Calu3 (cell line): ENCODE measurements at regions not wholly inside any gene's neighbourhood (a gene's known extent, or its start where the extent isn't known, plus 50 kb on each side); places are given as distances from the start of the nearest gene placed in this dataset.

Source experiments
- BruUV-seq: library from RNA; stranded (reverse); fragments of 400-500 nt; replicated peaks from 2 replicates; lab custom pipeline; 2021; lab: Mats Ljungman, UMichigan
- CTCF ChIA-PET: fragments of 300-600 bp; sonication (Branson Sonifier 250); formaldehyde crosslinking; loops from one replicate; lab custom pipeline; 2022; ENCODE audit warnings: antibody characterized with exemption; lab: Charles Lee
- DNase-seq: peaks from one replicate; pipeline ENCODE4 v3.0.0; 2022
- H3K27ac Mint-ChIP-seq: one replicate; pipeline ENCODE4 v1.8.0; 2022; ENCODE audit warnings: mixed read lengths; ENCODE audit not compliant: unreplicated experiment
- H3K27me3 Mint-ChIP-seq: one replicate; pipeline ENCODE4 v1.8.0; 2022; ENCODE audit warnings: mixed read lengths; ENCODE audit not compliant: unreplicated experiment
- H3K36me3 Mint-ChIP-seq: one replicate; pipeline ENCODE4 v1.8.0; 2022; ENCODE audit warnings: mild to moderate bottlenecking, moderate library complexity, mixed read lengths; ENCODE audit not compliant: insufficient read depth, unreplicated experiment
- H3K4me1 Mint-ChIP-seq: one replicate; pipeline ENCODE4 v1.8.0; 2022; ENCODE audit warnings: mild to moderate bottlenecking, low read depth, mixed read lengths; ENCODE audit not compliant: unreplicated experiment
- H3K4me3 Mint-ChIP-seq: one replicate; pipeline ENCODE4 v1.8.0; 2022; ENCODE audit warnings: mild to moderate bottlenecking, low read depth, moderate library complexity, mixed read lengths; ENCODE audit not compliant: unreplicated experiment
- H3K9me3 Mint-ChIP-seq: one replicate; pipeline ENCODE4 v1.8.0; 2022; ENCODE audit warnings: low read depth, mixed read lengths; ENCODE audit not compliant: unreplicated experiment
- CTCF ChIP-seq: fragments of 200-600 bp; IDR thresholded peaks from one replicate; pipeline ENCODE4 v1.8.0; 2022; ENCODE audit warnings: antibody characterized with exemption; ENCODE audit not compliant: unreplicated experiment
- intact Hi-C: fragments of 100-400 bp; cut with micrococcal nuclease; formaldehyde crosslinking; loops from one replicate; pipeline ENCODE4 v1.10.0; 2022; ENCODE audit not compliant: unreplicated experiment

DNA sequence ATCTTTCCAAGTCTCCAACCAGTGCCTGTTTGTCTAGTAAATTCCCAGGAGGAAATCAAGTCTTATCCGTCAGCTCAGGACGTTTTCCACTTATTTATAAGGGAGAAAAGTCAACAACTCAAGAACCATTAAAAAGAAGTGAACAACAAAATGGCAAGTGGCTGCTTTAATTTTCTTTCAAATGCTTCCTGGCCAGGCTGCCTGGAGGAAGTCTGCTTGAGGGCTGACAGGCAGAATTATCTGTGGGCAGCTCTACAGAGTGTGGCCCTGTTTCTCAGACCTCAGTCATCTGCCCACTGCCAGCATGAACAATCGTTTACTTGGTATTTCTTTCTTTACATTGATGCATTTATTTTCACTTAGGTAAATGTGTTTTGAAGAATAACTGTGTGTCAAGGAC, 281.9 kb upstream of the ISX start:
- Mint-ChIP-seq H3K27me3 (no peaks in the 10 kb centered on the region), H3K36me3 (no peaks in the 10 kb centered on the region), H3K27ac (no peak overlapping the region), H3K4me1 (no peaks in the 10 kb centered on the region), H3K4me3 (no peak overlapping the region), H3K9me3 (peaks cover 20% of the 10 kb centered on the region)
- TF ChIP-seq CTCF = no peak
- DNase-seq = no peak
- BruUV-seq = no TSS peak
- CTCF ChIA-PET = no interaction called here
- intact Hi-C loops = no loop called here

DNA sequence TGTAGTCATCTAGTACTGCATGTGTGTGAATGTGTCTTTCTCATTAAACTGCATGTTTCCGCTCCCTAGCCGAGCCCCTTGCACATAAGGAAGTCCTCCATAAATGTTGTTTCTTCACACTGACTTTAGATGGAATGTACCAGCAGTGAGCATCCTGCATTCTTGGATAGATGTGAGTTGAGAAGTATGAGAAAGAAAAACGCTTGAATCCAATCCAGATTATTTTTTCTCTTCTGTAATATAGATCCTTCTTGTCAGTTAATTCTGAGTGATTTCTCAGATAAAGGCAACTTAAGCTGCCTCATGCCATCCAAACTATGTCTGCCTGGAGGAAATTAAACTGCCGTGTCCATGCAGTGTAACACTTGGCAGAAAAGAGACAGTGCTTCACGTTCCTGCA, 268.1 kb upstream of the ISX start:
- no peaks in the 10 kb centered on the region for H3K36me3 Mint-ChIP-seq
- intact Hi-C loops = no loop called here
- H3K27me3 Mint-ChIP-seq = no peaks in the 10 kb centered on the region
- H3K4me3 Mint-ChIP-seq = no peak overlapping the region
- TF ChIP-seq CTCF = no peak
- no peak for DNase-seq
- no TSS peak for BruUV-seq
- CTCF ChIA-PET = no interaction called here
- H3K9me3 Mint-ChIP-seq = peaks cover 16% of the 10 kb centered on the region
- H3K4me1 Mint-ChIP-seq = no peaks in the 10 kb centered on the region
- no peak overlapping the region for H3K27ac Mint-ChIP-seq

- H3K36me3 Mint-ChIP-seq = no peaks in the 10 kb centered on the region
- DNase-seq = no peak
- H3K9me3 Mint-ChIP-seq = peaks cover 19% of the 10 kb centered on the region
- BruUV-seq = no TSS peak
- TF ChIP-seq CTCF = no peak
- no peaks in the 10 kb centered on the region for H3K27me3 Mint-ChIP-seq
- H3K4me3 Mint-ChIP-seq = no peak overlapping the region
- CTCF ChIA-PET = no interaction called here
- intact Hi-C loops = no loop called here
- no peak overlapping the region for H3K27ac Mint-ChIP-seq
- no peaks in the 10 kb centered on the region for H3K4me1 Mint-ChIP-seq
These were observed 267.4 kb upstream of the ISX start for GRCh38 chr22:34798605-34799004.

DNA sequence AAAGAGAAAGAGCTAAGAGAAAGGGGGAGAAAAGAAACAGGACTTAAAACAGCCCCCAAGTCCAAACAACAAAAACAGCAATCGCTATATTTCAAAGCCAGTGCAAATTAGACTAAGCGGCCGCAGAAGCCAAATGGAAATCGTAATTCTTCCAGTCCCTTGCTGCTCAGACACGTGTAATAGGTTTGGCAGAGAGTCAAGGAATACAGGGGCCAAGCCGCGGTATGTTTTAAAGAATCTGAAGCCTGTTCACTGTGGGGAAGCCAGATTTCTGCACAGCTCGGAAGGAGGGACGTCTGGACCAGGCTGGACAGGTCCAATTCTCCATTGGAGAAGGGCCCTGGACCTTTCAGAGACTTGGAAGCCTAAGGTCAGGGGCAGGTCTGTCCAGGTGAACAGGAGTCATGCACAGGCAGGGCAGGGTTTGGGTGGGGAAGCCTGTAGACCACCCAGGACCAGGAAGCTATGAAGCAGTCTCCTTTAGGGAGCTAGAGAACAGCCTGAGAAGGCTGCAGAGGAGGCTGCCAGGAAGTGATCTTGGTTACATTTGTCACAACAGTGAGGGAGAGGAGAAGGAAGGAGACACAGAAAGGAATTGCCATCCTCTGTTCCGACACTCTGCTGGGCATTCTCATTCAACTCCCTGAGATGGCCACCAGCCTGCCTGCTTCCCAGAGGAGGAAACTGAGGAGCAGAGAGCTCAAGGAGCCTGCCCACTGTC, 265.5 kb upstream of the ISX start:
- H3K4me1 Mint-ChIP-seq = no peaks in the 10 kb centered on the region
- TF ChIP-seq CTCF = no peak
- H3K9me3 Mint-ChIP-seq = peaks cover 19% of the 10 kb centered on the region
- no TSS peak for BruUV-seq
- H3K36me3 Mint-ChIP-seq = no peaks in the 10 kb centered on the region
- intact Hi-C loops = no loop called here
- no peak overlapping the region for H3K27ac Mint-ChIP-seq
- H3K27me3 Mint-ChIP-seq = no peaks in the 10 kb centered on the region
- CTCF ChIA-PET = no interaction called here
- no peak overlapping the region for H3K4me3 Mint-ChIP-seq
- no peak for DNase-seq
